OCI-M1 (cell line): ENCODE measurements at regions not wholly inside any gene's neighbourhood (a gene's known extent, or its start where the extent isn't known, plus 50 kb on each side); places are given as distances from the start of the nearest gene placed in this dataset.

Source experiments
- DNase-seq: peaks from one replicate; lab custom pipeline; 2025; lab: John Stamatoyannopoulos, UW

DNA sequence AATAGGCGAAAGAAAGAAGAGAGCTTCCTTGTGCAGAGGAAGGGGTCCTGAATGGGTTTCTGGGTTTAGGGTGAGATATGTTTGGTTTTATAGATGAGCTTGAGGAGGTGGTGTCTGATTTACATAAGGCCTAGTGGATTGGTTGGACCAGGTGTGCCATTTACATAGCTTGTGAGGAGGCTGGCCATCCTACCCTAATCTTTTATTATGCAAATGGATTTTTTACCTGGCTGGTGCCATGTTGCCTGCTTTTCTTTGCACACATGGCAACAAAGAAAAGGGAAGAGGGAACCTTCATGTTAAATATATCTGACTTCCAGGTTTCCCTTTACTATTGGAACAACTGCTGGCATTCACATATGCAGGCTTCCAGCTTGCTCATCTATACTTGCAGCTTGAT lies 585.3 kb downstream of the PTPRU start:
- no peak for DNase-seq

- DNase-seq, result no peak
These were observed 584.1 kb downstream of the PTPRU start for GRCh38 chr1:29820401-29820800.

DNA sequence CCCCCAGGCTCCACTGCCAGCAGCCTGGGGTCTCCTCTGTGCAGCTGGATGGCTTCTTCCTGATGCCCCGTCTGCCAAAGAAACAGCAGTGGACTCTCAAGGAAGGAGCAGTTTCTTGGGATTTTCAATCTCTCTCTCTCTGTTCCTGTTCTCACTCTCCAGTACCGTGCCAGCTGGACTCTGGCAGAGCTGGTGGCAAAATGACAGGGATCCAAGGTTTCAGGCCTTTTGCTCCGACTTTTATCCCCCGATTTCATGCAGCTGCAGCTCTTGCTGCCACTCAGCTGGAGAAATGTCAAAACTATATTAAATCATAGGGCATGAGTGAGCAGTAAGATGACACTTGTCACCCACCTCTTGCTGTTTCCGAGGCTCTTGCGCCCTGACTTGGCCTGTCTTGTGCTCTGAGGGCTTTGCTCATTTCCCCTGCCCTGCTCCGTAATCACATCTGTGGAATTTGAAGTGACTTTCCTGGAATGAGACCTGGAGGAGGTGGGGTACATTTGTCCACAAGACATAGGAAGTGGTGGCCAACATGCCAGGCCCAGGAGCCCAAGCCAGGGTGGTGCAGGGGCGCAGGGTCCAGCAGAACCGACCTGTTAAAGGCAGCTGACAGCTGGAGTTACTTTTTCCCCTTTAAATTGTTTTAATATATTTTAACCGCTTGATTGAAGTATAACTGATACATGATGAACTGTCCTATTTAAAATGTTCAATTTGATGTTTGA lies 576.2 kb downstream of the PTPRU start:
- no peak for DNase-seq

DNA sequence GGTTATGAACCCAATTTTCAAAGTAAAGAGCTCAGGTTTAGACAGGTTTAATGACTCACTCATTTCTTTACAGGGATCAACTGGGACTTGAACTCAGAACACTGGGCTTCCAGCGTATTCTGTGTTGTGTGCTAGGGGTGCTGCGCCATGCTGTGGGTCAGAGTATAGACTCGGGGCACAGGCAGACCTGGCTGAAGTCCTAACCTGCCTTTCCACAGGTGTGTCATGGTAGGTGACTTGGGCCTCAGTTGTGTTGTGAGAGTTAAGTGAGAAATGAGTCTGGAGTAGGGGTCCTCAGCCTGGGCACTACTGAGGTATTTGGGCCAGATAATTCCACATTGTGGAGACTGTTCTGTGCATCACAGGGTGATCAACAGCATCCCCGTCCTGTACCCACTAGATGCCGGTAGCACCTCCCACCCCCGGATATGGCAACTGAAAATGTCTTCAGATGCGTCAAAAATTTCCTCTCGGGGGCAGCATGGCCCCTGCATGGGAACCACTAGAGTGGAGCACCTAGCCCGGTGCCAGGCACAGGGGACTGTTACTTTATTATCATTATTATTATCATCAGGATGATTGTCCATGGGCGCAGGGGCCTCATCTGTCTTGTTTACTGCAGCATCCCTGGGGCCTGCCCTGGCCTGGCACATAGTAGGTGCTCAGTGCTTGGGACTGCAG lies 575.5 kb downstream of the PTPRU start:
- no peak for DNase-seq

GRCh38 chr1:29811247-29811646 lies 574.9 kb downstream of the PTPRU start:
- no peak for DNase-seq

GRCh38 chr1:29810121-29811120 lies 574.1 kb downstream of the PTPRU start:
- DNase-seq, result no peak

GRCh38 chr1:29809446-29810120 lies 573.3 kb downstream of the PTPRU start:
- no peak for DNase-seq

- DNase-seq, result no peak
These were observed 572.0 kb downstream of the PTPRU start for GRCh38 chr1:29808141-29808995.

- DNase-seq, result no peak
These were observed 571.4 kb downstream of the PTPRU start for GRCh38 chr1:29807689-29808088.

- DNase-seq, result no peak
These were observed 570.5 kb downstream of the PTPRU start for GRCh38 chr1:29806646-29807319.

DNA sequence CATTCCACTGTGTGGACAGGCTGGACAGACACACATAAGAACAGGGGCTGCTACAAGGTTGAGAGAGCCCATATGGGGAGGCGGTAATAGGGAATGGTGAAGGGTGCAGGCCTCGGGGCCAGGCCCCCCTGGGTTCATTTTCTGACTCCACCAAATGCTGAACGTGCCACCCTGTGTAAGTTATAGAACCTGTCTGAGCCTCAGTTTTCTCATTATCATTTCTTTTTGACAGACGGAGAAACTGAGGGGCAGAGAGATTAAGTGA lies 569.5 kb downstream of the PTPRU start:
- DNase-seq, result no peak

DNA sequence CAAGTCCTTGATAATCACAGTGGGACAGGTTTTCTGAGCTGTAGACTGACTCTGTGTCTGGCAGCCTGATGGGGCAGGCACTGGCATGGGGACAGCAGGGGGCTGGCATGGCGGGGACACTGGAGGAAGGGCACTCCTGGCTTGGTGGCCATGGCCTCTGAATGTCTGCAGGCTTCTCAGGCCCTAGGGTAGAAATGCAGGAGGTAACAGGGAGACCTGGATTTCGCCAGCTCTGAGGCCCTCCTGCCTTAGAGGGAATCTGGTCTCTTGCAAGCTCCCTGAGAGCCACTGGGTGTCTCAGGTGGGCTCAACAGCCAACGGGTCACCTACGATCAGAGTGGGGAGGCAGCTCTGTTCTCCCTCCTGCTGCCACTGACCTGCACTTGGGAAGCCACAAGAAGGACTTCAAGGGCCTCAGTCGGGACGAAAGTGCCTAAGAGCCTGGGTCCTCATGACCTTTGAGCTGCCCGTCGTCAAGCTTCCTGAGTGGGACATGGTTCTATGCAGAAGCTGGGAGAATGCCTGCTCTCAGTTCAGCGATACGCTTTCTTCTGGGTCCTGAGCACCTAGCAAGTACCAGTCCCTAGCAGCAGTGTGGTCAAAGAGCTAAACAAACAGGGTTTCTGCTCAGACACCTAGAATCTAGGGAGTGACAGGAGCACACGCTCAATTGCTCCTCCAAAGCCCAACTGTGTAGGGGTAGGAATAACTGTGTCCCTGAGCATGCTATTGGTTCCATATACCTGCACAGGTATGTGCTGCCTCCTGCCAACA lies 569.0 kb downstream of the PTPRU start:
- no peak for DNase-seq

GRCh38 chr1:29804181-29804899 lies 568.0 kb downstream of the PTPRU start:
- DNase-seq, result no peak

DNA sequence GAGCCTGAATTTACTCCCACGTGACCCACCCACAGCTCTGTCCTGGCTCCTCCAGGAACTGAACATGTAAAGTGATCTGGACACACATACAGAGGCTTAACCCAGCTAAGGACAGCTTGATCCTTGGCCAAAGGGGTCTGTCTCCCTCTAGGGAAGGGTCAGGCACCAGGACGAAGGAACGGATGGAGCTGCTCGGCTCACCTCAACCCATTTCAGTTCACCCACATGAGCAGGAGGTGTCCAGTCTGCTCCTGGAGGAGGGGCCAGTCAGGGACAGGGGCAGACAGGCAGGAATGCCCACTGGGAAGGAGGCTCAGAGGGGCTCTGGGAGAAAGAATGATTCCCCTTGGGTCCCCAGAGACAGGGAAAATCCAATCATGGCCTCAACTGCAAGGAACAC lies 567.2 kb downstream of the PTPRU start:
- DNase-seq, result no peak

- no peak for DNase-seq
These were observed 566.1 kb downstream of the PTPRU start for GRCh38 chr1:29802181-29803068.

GRCh38 chr1:29801561-29801973 lies 565.2 kb downstream of the PTPRU start:
- no peak for DNase-seq

- no peak for DNase-seq
These were observed 564.7 kb downstream of the PTPRU start for GRCh38 chr1:29801003-29801402.

DNA sequence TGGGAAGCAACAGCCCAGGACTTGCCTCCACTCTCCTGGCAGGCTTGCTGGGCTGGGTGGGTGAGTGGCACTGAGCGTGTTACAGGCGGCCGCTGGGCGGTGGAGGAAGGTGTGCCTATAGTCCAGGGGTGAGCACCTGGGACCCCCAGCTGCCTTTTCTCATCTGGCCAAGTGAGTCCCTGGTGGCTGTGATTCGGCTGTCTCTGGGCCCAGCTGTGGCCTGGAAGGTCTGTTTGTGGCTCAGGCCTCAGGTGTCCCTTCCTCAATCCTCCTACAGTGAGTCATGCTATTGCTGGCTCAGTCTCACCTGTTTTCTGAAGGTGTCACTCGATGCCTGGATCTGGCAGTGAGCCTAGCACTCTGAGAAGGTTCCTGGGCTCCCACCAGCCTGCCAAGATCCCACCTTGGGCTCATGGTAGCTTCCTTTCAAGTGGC lies 564.2 kb downstream of the PTPRU start:
- no peak for DNase-seq
